MCF 10A (cell line): ENCODE measurements at regions not wholly inside any gene's neighbourhood (a gene's known extent, or its start where the extent isn't known, plus 50 kb on each side); places are given as distances from the start of the nearest gene placed in this dataset.

Source experiments
- BruUV-seq: library from RNA; stranded (reverse); fragments of 400-500 nt; replicated peaks from 2 replicates; lab custom pipeline; 2021; lab: Mats Ljungman, UMichigan
- CTCF ChIA-PET: fragments of 300-600 bp; sonication (Branson Sonifier 250); formaldehyde crosslinking; extraction: SDS; loops from one replicate; lab custom pipeline; 2021; ENCODE audit warnings: antibody characterized with exemption, inconsistent platforms; lab: Yijun Ruan, JAX
- POLR2A ChIA-PET: fragments of 300-600, 350-650 bp; sonication (Branson Sonifier 250); formaldehyde crosslinking; extraction: SDS; loops from one replicate; lab custom pipeline; 2020; ENCODE audit warnings: antibody characterized with exemption, inconsistent platforms; lab: Yijun Ruan, JAX
- DNase-seq: peaks from one replicate; pipeline ENCODE4 v3.0.0-alpha.2; 2018; ENCODE audit not compliant: unreplicated experiment
- H3K27ac Mint-ChIP-seq: one replicate; pipeline ENCODE4 v1.8.0; 2022; ENCODE audit warnings: mild to moderate bottlenecking, low read depth, mixed read lengths; ENCODE audit not compliant: unreplicated experiment
- H3K27me3 Mint-ChIP-seq: one replicate; pipeline ENCODE4 v1.8.0; 2022; ENCODE audit warnings: mixed read lengths; ENCODE audit not compliant: insufficient read depth, unreplicated experiment
- H3K36me3 Mint-ChIP-seq: one replicate; pipeline ENCODE4 v1.8.0; 2022; ENCODE audit warnings: mild to moderate bottlenecking, moderate library complexity, mixed read lengths; ENCODE audit not compliant: insufficient read depth, unreplicated experiment
- H3K4me1 Mint-ChIP-seq: one replicate; pipeline ENCODE4 v1.8.0; 2022; ENCODE audit warnings: mixed read lengths; ENCODE audit not compliant: insufficient read depth, unreplicated experiment
- H3K4me3 Mint-ChIP-seq: one replicate; pipeline ENCODE4 v1.8.0; 2022; ENCODE audit warnings: mild to moderate bottlenecking, moderate library complexity, mixed read lengths; ENCODE audit not compliant: unreplicated experiment
- H3K9me3 Mint-ChIP-seq: one replicate; pipeline ENCODE4 v1.8.0; 2022; ENCODE audit warnings: mixed read lengths; ENCODE audit not compliant: unreplicated experiment
- intact Hi-C: fragments of 100-400 bp; cut with micrococcal nuclease; formaldehyde crosslinking; loops from 2 replicates; pipeline ENCODE4 v1.14.1; 2022
- TF ChIP-seq, protein P1 (sequence below): fragments of 200-600 bp; IDR thresholded peaks from one replicate; pipeline ENCODE4 v1.8.0; 2022; ENCODE audit warnings: antibody characterized with exemption, mild to moderate bottlenecking; ENCODE audit not compliant: unreplicated experiment

DNA sequence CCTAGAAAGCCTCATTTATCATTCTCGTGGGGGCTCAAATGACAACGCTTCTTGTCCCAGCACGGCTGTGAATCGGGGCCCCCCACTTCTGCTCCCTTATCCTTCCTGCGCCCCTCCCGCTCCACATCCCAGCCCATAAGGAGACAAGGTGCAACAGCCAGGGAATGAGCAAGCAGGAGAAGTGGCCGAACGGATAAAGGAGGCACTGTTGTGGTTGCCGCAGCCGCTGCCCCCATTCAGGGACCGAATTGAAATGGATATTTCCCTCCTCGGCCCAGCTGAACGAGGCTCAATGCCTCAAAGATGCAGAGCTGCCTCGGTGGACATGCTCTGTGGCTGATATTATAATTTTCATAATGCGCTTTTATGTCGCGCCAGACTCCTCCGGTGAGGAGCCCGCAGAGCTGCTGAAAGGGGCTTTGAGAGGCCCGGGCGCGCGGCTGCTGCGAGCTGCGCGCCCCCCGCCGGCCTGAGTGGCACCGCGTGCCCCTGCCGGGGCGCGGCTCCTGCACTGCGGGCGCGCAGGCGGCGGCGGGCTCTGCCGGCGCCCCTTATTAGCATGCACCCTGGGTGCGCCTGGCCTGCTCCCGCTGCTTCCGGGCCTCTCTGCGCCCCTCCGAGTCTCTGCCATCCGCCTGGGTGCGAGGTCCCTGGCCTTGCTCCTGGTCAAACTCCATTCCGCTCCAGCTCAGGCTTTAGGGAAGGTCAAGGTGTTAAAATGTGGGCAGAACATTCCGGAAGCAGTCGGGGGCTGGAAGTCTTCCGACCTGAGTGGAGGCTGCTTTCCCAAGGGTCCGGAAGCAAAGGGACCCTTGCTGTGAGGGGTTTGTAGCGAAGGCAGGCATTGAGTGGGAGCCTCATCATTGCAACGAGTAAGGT, 68.2 kb upstream of the TMEM33 start:
- BruUV-seq: no TSS peak
- H3K4me1 Mint-ChIP-seq: no peaks in the 10 kb centered on the region
- H3K4me3 Mint-ChIP-seq: no peak overlapping the region
- no peak for DNase-seq
- no peak overlapping the region for H3K27ac Mint-ChIP-seq
- TF ChIP-seq, protein P1, sequence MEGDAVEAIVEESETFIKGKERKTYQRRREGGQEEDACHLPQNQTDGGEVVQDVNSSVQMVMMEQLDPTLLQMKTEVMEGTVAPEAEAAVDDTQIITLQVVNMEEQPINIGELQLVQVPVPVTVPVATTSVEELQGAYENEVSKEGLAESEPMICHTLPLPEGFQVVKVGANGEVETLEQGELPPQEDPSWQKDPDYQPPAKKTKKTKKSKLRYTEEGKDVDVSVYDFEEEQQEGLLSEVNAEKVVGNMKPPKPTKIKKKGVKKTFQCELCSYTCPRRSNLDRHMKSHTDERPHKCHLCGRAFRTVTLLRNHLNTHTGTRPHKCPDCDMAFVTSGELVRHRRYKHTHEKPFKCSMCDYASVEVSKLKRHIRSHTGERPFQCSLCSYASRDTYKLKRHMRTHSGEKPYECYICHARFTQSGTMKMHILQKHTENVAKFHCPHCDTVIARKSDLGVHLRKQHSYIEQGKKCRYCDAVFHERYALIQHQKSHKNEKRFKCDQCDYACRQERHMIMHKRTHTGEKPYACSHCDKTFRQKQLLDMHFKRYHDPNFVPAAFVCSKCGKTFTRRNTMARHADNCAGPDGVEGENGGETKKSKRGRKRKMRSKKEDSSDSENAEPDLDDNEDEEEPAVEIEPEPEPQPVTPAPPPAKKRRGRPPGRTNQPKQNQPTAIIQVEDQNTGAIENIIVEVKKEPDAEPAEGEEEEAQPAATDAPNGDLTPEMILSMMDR: no peak
- intact Hi-C loops: no loop called here
- no peaks in the 10 kb centered on the region for H3K27me3 Mint-ChIP-seq
- ChIA-PET POLR2A (no interaction called here), CTCF (interaction anchor here (1.0 kb wide), 1 partner anchor 20 kb away, joined by 3 read pairs; no protein-coding TSS in a partner anchor)
- no peaks in the 10 kb centered on the region for H3K9me3 Mint-ChIP-seq
- H3K36me3 Mint-ChIP-seq: no peaks in the 10 kb centered on the region

- ChIA-PET POLR2A (no interaction called here), CTCF (interaction anchor here (1.0 to 1.8 kb wide), 3 partner anchors 14 to 21 kb away, joined by 3 to 7 read pairs (median 4); no protein-coding TSS in a partner anchor)
- no peak for DNase-seq
- H3K9me3 Mint-ChIP-seq: no peaks in the 10 kb centered on the region
- no peaks in the 10 kb centered on the region for H3K36me3 Mint-ChIP-seq
- BruUV-seq: no TSS peak
- intact Hi-C loops: no loop called here
- no peaks in the 10 kb centered on the region for H3K4me1 Mint-ChIP-seq
- TF ChIP-seq, protein P1: no peak
- H3K27ac Mint-ChIP-seq: no peak overlapping the region
- no peaks in the 10 kb centered on the region for H3K27me3 Mint-ChIP-seq
- H3K4me3 Mint-ChIP-seq: no peak overlapping the region
Observed at GRCh38 chr4:41865981-41866798, 69.0 kb upstream of the TMEM33 start.

DNA sequence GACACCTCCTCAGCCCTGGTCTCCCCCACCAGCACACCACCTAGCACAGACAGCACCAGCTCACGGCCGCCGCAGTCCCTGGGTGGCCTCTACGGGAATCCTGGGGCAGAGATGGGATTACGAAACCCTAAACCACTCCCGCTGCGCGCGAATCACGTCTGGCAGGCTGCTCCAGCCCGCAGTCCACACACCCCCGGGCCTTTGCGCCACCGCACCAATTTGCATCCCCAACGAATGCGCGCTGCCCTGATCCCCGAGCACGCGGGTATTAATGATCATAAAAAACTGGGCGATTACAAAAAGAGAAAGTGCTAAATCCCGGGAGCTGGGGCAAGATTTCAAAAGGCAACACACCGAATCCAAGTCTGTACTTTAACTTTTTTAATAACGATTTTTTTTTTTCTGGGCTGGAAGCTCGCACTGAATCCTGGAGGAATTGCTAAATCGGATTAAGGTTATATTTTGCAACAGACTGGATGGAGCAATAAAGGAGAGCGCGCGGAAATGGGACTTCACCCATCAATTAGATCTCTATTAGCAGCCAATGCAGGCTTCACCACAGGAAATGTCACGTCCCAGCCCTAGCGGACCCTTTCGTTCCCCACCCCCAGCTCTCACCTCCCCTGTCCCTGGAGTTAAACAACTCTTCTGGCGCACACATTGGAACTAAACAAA, 69.8 kb upstream of the TMEM33 start:
- Mint-ChIP-seq H3K4me3 (no peak overlapping the region), H3K27ac (no peak overlapping the region), H3K9me3 (no peaks in the 10 kb centered on the region), H3K27me3 (no peaks in the 10 kb centered on the region), H3K36me3 (no peaks in the 10 kb centered on the region), H3K4me1 (no peaks in the 10 kb centered on the region)
- no TSS peak for BruUV-seq
- no peak for DNase-seq
- ChIA-PET POLR2A (no interaction called here), CTCF (interaction anchor here (0.5 to 1.8 kb wide), 5 partner anchors 15 to 164 kb away, joined by 3 to 7 read pairs (median 4); no protein-coding TSS in a partner anchor)
- intact Hi-C loops: no loop called here
- TF ChIP-seq, protein P1: no peak

DNA sequence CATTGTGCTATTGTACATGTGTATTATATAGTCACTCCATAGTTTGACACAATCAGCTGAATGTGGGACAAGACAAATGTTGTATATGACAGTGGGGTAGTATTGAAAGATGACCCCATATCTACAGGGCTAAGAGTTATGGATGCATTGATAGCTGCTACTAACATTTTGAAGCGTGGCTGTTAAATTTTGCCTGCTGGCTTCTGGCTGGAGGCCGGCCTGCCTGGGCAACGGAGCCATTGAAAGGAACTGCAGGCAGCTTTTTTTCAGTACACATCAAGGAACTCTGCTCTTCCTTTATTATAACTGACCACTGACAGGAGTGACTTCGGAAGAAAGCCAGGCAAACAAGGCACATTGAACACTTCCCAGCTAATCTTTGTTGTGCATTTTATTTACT, 76.1 kb upstream of the TMEM33 start:
- Mint-ChIP-seq H3K9me3 (no peaks in the 10 kb centered on the region), H3K36me3 (no peaks in the 10 kb centered on the region), H3K27me3 (no peaks in the 10 kb centered on the region), H3K4me3 (no peak overlapping the region), H3K27ac (no peak overlapping the region), H3K4me1 (no peaks in the 10 kb centered on the region)
- no peak for DNase-seq
- ChIA-PET POLR2A (no interaction called here), CTCF (no interaction called here)
- TF ChIP-seq, protein P1: no peak
- intact Hi-C loops: no loop called here
- BruUV-seq: no TSS peak
